ENCODE measurements at regions not wholly inside any gene's neighbourhood (a gene's known extent, or its start where the extent isn't known, plus 50 kb on each side); places are given as distances from the start of the nearest gene placed in this dataset.
A peak's percentile ranks its signal among the peaks of the same experiment; 100 is the strongest.

DNA sequence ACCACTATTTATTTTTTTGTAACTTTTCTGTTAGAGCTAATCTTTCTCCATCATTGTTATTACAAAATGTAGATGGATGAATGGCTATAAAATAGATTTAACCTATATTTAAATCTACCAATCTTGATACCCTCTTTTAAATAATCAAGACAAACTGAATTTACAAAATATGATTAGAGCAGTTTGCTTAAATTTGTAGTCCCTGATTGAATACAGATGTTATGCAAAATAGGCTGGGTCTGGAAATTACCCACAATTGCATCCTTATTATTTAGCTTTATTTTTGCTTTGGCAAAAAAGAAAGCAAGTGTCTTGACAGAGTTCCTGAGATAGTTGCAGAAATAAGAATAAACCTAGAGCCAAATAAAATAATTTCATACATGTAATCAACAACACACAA lies 352.8 kb downstream of the KLF12 start:
- POLR2A ChIA-PET, result no interaction called here
- no peak overlapping the region for H3K4me3 ChIP-seq (ENCODE audit: low read depth, low read length)
- intact Hi-C loops (cut with micrococcal nuclease; ENCODE audit: unreplicated experiment), result no loop called here
- BruUV-seq (replicated peaks), result no TSS peak
- peaks cover 5% of the 10 kb centered on the region; the same call in 1 of the 2 replicates for H3K4me1 ChIP-seq
- H3K27me3 ChIP-seq (replicated peaks; ENCODE audit: control insufficient read depth, insufficient read depth, low read length), result no peaks in the 10 kb centered on the region
- CTCF ChIA-PET, result no interaction called here
- Mint-ChIP-seq H3K4me3 (ENCODE audit: unreplicated experiment) (no peak overlapping the region), H3K4me1 (ENCODE audit: low read depth, unreplicated experiment) (peaks cover 14% of the 10 kb centered on the region), H3K27me3 (ENCODE audit: insufficient read depth, unreplicated experiment) (no peaks in the 10 kb centered on the region), H3K27ac (ENCODE audit: unreplicated experiment) (no peak overlapping the region), H3K36me3 (ENCODE audit: insufficient read depth, unreplicated experiment) (peaks cover 7% of the 10 kb centered on the region), H3K9me3 (ENCODE audit: unreplicated experiment) (no peaks in the 10 kb centered on the region)
- no peaks in the 10 kb centered on the region for H3K36me3 ChIP-seq (ENCODE audit: control insufficient read depth, insufficient read depth, low read length)
- no peaks in the 10 kb centered on the region for H3K9me3 ChIP-seq
- TF ChIP-seq, protein P1, sequence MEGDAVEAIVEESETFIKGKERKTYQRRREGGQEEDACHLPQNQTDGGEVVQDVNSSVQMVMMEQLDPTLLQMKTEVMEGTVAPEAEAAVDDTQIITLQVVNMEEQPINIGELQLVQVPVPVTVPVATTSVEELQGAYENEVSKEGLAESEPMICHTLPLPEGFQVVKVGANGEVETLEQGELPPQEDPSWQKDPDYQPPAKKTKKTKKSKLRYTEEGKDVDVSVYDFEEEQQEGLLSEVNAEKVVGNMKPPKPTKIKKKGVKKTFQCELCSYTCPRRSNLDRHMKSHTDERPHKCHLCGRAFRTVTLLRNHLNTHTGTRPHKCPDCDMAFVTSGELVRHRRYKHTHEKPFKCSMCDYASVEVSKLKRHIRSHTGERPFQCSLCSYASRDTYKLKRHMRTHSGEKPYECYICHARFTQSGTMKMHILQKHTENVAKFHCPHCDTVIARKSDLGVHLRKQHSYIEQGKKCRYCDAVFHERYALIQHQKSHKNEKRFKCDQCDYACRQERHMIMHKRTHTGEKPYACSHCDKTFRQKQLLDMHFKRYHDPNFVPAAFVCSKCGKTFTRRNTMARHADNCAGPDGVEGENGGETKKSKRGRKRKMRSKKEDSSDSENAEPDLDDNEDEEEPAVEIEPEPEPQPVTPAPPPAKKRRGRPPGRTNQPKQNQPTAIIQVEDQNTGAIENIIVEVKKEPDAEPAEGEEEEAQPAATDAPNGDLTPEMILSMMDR (IDR thresholded peaks at IDR 0.05; ENCODE audit: insufficient read depth in 1 of 2, low read depth in 1 of 2, low read length in 1 of 2, severe bottlenecking in 1 of 2, unreplicated experiment in 1 of 2), result no peak
- DNase-seq, result no peak

DNA sequence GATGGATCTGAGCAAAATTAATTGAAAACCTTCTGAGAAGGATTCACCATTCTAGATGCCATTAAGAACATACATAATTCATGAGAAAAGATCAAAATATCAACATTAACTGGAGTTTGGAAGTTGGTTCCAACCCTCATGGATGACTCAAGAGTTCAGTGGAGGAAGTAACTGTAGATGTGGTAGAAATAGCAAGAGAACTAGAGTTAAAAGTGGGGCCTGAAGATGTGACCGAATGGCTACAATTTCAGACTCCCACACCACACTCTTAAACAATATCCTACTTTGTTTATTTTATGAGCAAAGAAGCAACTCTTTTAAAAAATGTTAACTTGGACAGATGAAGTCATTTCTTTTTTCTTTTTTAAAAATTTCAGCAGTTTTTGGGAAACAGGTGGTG lies 354.3 kb downstream of the KLF12 start:
- no peak overlapping the region for H3K27ac Mint-ChIP-seq (ENCODE audit: unreplicated experiment)
- no peak overlapping the region for H3K4me3 Mint-ChIP-seq (ENCODE audit: unreplicated experiment)
- peaks cover 7% of the 10 kb centered on the region for H3K36me3 Mint-ChIP-seq (ENCODE audit: insufficient read depth, unreplicated experiment)
- ChIA-PET CTCF (no interaction called here), POLR2A (no interaction called here)
- BruUV-seq (replicated peaks), result no TSS peak
- peaks cover 5% of the 10 kb centered on the region; the same call in 1 of the 2 replicates for H3K4me1 ChIP-seq
- DNase-seq, result no peak
- H3K4me1 Mint-ChIP-seq (ENCODE audit: low read depth, unreplicated experiment), result peaks cover 14% of the 10 kb centered on the region
- no peaks in the 10 kb centered on the region for H3K27me3 Mint-ChIP-seq (ENCODE audit: insufficient read depth, unreplicated experiment)
- TF ChIP-seq, protein P1 (IDR thresholded peaks at IDR 0.05; ENCODE audit: insufficient read depth in 1 of 2, low read depth in 1 of 2, low read length in 1 of 2, severe bottlenecking in 1 of 2, unreplicated experiment in 1 of 2), result no peak
- H3K9me3 ChIP-seq, result no peaks in the 10 kb centered on the region
- intact Hi-C loops (cut with micrococcal nuclease; ENCODE audit: unreplicated experiment), result no loop called here
- H3K9me3 Mint-ChIP-seq (ENCODE audit: unreplicated experiment), result no peaks in the 10 kb centered on the region
- no peaks in the 10 kb centered on the region for H3K27me3 ChIP-seq (replicated peaks; ENCODE audit: control insufficient read depth, insufficient read depth, low read length)
- H3K36me3 ChIP-seq (ENCODE audit: control insufficient read depth, insufficient read depth, low read length), result no peaks in the 10 kb centered on the region
- no peak overlapping the region for H3K4me3 ChIP-seq (ENCODE audit: low read depth, low read length)

DNA sequence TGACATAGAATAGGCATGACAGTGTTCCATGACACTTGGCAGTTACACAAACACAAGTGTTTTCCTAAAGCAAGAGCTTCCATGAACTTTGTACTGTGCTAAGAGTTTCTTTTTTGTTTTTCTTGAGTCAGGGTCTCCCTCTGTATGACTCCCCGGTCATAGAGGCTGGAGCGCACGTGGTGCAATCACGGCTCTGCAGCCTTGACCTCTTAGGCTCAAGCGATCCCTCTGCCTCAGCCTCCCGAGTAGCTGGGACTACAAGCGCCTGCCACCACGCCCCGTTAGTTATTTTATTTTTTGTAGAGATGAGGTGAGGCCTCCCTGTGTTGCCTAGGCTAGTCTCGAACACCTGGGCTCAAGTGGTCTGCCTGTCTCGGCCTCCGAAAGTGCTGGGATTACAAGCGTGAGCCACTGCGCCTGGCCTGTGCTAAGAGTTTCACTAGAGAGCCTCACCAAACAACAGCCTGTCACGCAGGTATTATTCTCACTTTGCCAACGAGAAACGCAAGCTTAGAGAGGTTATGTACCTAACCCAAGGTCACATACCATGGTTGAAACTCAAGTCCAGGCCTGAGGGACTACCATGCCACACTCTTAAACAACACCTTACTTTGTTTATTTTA lies 355.9 kb downstream of the KLF12 start:
- no peaks in the 10 kb centered on the region for H3K27me3 ChIP-seq (replicated peaks; ENCODE audit: control insufficient read depth, insufficient read depth, low read length)
- TF ChIP-seq, protein P1 (IDR thresholded peaks at IDR 0.05; ENCODE audit: insufficient read depth in 1 of 2, low read depth in 1 of 2, low read length in 1 of 2, severe bottlenecking in 1 of 2, unreplicated experiment in 1 of 2), result no peak
- peaks cover 7% of the 10 kb centered on the region for H3K36me3 Mint-ChIP-seq (ENCODE audit: insufficient read depth, unreplicated experiment)
- DNase-seq, result peak; percentile 34 to 36
- no peak overlapping the region for H3K4me3 ChIP-seq (ENCODE audit: low read depth, low read length)
- no peaks in the 10 kb centered on the region for H3K27me3 Mint-ChIP-seq (ENCODE audit: insufficient read depth, unreplicated experiment)
- H3K9me3 ChIP-seq, result no peaks in the 10 kb centered on the region
- H3K27ac Mint-ChIP-seq (ENCODE audit: unreplicated experiment), result peak overlapping the region; percentile 30
- H3K4me1 ChIP-seq, result peaks cover 5% of the 10 kb centered on the region; the same call in 1 of the 2 replicates
- H3K36me3 ChIP-seq (ENCODE audit: control insufficient read depth, insufficient read depth, low read length), result no peaks in the 10 kb centered on the region
- POLR2A ChIA-PET, result no interaction called here
- H3K4me1 Mint-ChIP-seq (ENCODE audit: low read depth, unreplicated experiment), result peaks cover 14% of the 10 kb centered on the region
- H3K9me3 Mint-ChIP-seq (ENCODE audit: unreplicated experiment), result no peaks in the 10 kb centered on the region
- H3K4me3 Mint-ChIP-seq (ENCODE audit: unreplicated experiment), result no peak overlapping the region
- intact Hi-C loops (cut with micrococcal nuclease; ENCODE audit: unreplicated experiment), result no loop called here
- BruUV-seq (replicated peaks), result no TSS peak
- CTCF ChIA-PET, result no interaction called here

Data from Caco-2 (cell line).